ENCODE measurements at regions not wholly inside any gene's neighbourhood (a gene's known extent, or its start where the extent isn't known, plus 50 kb on each side); places are given as distances from the start of the nearest gene placed in this dataset.

GRCh38 chr1:93744299-93744988, 62.8 kb upstream of the BCAR3 start:
- no peak for DNase-seq (ENCODE audit: low read depth, low spot score)

DNA sequence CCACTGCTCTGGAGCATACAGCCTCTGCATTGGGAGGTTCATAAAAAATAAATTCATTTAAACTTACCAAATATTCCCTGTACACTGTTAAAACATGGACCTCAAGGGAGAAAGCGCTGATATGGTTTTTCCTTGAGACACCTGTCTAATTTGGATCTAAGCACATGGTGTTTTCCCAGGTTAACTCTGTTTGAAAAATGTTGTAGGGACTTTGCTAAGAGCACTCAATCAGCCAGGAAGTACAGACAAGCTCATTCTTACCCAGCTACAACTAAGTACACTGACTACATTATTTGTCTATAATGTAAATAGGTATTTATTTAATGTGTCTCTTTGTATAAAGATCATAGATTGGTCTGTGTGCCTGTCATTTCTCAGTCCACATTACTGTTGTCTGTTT, 61.8 kb upstream of the BCAR3 start:
- no peak for DNase-seq (ENCODE audit: low read depth, low spot score)

DNA sequence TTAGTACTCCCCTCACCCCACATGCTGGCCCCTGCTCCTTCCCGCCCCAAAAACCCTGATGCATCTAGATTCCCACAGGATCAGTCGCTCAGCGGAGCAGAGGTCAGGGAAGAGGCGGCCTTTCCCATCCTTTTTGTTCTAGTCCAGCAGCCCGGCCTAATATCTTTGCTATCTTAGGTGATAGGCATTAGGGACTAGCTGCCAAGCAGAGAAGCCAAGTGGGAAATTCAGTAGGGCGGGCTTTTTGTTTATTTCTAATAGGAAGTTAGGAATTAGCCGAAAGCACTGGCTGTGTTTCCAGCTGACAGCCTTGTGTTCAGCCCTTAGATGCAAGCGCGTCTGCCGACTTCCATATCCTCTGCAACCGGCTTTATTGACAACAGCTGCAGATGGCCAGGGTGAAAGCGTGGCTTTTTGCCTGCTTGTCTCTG, 59.0 kb upstream of the BCAR3 start:
- DNase-seq (ENCODE audit: low read depth, low spot score), result no peak

- no peak for DNase-seq (ENCODE audit: low read depth, low spot score)
These were observed 58.5 kb upstream of the BCAR3 start for GRCh38 chr1:93740157-93740556.

DNA sequence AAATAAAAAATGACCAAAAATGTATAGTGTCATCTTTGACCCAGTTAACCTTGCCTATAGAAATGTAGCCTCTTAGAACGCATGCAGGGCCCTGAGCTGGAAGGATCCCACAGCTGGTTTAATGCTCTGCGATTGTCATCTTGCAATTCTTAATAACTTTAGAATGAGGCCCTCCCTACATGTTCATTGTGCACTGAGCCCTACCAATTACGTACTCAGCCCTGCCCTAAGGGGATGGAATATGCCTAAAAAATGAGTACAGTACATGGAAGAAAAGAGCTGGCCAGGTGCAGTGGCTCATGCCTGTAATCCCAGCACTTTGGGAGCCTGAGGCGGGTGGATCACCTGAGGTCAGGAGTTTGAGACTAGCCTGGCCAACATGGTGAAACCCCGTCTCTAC, 57.8 kb upstream of the BCAR3 start:
- no peak for DNase-seq (ENCODE audit: low read depth, low spot score)

DNA sequence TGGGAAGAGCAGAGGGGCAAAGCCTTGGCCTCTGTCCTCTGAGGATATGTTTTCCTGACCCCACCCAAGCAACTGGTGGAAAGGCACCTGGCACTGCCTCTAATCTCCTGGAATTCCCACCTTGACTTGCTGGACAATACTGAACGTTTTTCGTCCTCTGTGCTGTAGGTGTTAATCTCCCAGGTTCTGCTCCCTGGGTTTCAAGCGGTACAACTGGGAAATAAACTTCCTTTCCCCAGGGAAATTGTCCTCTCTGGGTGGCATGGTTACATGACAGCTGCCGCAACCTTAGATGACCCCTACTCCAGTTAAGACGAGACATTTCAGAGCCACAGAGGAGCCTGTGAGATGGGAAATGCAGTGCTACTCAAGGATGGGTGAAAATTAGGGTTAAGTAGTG, 57.3 kb upstream of the BCAR3 start:
- no peak for DNase-seq (ENCODE audit: low read depth, low spot score)

DNA sequence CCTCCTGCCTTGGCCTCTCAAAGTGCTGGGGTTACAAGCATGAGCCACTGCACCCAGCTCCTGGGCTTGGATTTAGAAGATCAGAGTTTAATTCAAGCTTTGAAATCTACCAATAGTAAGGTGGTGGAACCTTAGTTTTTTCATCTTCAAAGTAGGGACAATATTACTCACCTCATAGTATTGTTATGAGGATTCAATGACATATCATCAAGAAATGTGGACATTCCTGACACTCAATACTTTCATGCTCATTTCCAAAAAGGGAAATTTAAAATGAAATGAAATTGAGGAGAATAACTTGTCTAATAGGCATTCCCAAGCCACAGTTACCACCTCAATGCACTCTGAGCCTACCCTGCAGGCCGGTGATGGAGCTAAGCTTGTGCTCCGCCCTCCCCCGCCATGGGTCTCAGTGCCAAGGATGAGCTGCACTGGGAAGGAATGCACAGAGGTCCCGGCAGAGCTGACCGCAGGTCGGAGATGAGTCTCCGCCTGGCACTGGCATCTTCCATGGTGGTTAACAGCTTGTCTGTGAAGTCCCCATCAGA, 56.5 kb upstream of the BCAR3 start:
- DNase-seq (ENCODE audit: low read depth, low spot score), result no peak

- DNase-seq (ENCODE audit: low read depth, low spot score), result no peak
These were observed 54.1 kb upstream of the BCAR3 start for GRCh38 chr1:93735722-93736121.

GRCh38 chr1:93734999-93735398, 53.4 kb upstream of the BCAR3 start:
- no peak for DNase-seq (ENCODE audit: low read depth, low spot score)

GRCh38 chr1:93733340-93733739, 51.7 kb upstream of the BCAR3 start:
- DNase-seq (ENCODE audit: low read depth, low spot score), result no peak

DNA sequence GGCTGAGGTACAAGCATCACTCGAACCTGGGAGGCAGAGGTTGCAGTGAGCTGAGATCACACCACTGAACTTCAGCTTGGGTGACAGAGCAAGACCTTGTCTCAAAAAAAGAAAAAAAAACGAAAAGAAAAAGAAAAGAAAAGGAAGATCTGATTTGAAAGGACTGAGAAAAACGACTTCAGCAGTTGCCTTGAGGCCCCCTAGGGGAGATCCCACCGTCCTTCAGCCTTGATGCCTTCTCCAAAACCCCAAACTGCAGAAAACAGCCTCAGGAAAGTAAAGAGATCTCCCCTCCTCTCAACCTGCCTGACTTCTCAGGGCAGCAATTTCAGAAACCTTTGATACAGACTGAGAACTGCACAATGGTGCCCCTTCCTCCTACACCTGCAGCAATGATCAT, 50.9 kb upstream of the BCAR3 start:
- no peak for DNase-seq (ENCODE audit: low read depth, low spot score)

Measured in smooth muscle cell of the brain vasculature (primary cell).